ENCODE measurements at regions not wholly inside any gene's neighbourhood (a gene's known extent, or its start where the extent isn't known, plus 50 kb on each side); places are given as distances from the start of the nearest gene placed in this dataset.

- no peak for TF ChIP-seq CTCF (IDR thresholded peaks at IDR 0.05)
- TF ChIP-seq POLR2A (IDR thresholded peaks at IDR 0.05; ENCODE audit: low read depth) = no peak
- no peak for TF ChIP-seq EP300 (IDR thresholded peaks at IDR 0.05)
These were observed 388.7 kb upstream of the PMFBP1 start for GRCh38 chr16:72560617-72561016.

Data from esophagus muscularis mucosa (tissue), 4 donors.